Kidney glomerular epithelial cell (primary cell): ENCODE measurements at regions not wholly inside any gene's neighbourhood (a gene's known extent, or its start where the extent isn't known, plus 50 kb on each side); places are given as distances from the start of the nearest gene placed in this dataset.

Experiments used
- DNase-seq: peaks from one replicate; lab custom pipeline; 2025; lab: John Stamatoyannopoulos, UW

DNA sequence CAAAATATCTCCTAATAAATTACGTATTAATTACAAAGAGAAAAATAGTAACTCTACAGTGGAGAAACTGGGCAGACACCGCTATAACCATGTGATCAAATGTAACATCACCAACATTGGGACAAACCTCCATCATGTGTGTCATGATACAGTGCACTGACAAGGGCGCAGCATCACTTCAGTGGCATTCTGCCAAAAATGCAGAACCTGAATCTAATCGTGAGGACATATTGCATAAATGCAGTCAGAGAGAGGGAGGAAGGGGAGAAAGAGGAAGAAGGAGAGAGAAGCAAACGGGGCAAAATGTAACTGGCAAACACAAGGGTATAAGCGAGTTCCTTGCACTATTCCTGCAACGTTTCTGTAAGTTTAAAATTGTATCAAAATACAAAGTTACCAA is 74.2 kb upstream of the MARCHF10 start:
- no peak for DNase-seq

DNA sequence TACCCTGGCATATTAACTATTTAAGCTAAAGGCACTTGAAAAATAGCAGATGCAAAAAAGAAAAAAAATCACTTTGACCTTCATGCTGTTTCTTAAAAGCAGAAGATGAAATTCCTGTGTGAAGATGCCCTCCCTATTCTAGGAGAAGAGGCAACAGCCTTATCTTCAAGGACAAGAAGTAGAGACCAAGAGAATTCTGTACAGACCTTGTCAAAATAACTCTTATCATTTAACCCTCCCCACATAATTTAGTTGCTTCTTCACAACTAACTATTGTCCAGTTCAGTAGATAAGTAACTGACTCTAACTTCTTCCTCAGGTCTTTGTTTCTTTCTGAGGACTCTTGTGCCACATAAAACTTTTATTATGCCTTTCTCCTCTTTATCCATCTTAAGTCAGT is 72.0 kb upstream of the MARCHF10 start:
- DNase-seq, result no peak

DNA sequence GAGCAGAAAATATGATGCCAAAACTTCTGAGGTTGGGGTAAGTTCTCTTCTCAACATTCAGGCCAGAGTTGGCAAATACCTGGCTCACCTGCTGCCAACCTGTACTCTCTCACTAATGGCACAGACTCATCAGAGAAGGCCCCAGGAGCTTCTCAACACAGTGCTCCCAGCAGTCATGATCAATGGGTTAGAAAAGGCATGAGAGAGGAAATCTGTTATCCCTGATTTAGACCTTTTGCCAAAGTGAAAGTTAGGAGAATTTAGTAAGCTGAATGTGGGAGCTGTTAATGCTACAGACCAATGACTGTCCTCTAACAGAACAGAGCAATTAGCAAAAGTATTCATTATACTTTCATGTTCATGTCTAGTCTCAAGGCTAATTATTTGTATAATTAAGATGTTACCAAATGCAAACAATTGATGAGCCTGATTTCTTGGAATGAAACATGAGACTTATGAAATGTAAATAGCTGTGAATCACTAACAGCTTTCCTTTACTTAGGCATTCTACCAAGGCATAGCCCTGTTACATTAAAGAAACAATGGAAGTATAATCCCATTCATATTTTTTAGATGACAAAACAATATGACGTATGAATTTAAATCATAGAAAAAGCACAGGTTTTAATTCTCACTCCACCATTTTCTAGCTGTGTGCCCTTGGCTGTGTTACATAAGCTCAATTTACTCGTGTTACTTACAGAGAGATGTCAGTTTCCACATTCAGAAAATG is 68.7 kb upstream of the MARCHF10 start:
- no peak for DNase-seq

DNA sequence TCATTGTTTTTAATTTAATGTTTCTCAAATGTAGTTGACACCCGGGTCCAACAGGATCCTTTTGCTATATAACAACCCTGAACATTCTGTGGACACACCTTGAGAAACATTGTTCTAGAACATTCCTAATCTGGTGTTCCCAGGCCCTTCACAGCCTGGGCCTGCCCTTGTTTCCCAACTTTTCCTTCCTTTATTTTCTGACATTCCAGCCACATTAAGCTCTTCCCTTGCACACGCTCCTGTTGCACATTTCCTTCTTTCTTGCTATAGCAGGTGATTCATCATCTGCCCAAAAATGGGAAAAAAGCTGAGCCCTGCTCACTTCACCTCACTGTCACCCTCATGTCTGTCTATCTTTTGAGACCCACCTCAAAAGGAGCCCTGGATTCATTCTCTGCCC is 67.9 kb upstream of the MARCHF10 start:
- DNase-seq, result no peak

DNA sequence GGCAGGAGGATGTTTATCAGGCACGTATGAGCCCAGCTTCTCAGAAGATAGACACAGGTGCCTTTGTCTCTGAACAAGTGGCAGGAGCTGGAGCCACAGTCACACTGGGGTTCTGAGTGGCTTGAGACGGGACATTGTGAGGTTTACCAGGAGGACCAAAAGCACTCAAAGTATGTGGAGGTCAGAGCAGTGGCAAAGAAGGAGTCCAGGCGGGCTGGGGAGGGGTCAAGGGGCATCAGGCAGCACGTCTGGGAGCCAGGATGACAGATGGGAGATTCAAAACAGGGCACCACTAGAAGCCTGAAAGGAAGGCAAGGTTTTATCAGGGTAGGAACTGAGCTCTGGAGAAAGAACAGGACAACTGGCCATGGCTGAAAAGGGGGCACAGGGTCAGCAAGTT is 67.2 kb upstream of the MARCHF10 start:
- DNase-seq, result no peak

DNA sequence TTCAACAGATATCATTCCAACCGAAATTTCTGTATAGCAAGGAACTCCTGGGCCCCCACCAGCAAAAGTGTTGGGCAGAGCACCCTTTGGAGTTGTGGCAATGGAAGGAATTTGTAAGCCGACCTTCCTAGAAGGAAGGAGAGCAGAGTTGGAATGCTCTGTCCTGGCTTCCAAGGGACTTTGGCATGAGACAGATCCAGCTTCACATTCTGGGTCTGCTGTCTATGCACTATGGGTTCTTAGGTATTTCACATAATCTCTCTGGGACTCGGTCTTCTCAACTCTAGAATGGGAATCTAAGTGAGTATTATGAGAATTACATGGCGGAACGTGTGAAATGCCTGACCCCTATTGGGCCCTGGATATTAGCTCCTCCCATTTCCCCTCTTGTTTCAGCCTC is 63.2 kb upstream of the MARCHF10 start:
- no peak for DNase-seq

DNA sequence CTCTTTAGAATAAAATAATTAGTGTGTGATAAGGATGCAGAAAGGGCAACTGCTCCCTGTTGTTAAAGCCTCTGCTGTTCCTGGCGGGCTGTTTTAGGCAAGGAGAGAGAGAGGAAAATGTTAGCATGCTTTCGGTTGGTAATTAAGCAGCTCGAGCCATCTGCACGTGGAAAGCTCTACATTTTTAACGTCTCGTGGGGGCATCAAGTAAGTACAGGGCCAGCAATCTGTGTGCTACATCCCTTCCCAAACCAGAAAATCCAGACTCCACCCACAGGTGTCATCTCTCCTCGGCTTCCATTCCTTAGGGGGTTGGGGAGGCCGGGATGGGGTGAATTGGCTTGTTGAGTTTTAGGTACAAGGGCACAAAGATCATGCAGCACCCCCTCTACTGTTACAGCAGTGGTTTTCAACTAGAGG is 62.4 kb upstream of the MARCHF10 start:
- DNase-seq, result no peak

DNA sequence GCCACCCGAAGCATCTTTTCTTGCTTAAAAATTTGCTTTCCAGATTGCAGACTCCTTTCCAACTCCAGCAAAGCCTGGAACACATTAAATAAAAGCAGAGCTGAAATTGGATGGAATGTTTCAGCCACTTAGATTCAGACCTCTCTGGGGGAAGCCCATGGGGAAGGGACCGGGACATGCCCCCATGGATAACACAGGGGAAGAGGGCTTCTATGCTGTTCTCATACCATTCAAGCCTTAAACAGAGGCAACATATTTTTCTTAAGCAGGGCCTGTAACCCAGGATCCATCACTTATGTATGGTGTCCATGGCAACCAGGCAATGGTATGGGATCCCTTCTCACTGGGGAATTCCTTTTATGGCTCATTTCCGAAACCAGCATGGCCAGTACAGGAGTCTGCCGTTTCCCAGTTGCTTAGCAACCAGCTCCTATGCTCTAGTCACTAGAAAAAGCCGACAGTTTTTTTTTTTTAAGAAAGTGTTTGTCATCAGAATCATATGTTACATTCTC is 62.0 kb upstream of the MARCHF10 start:
- no peak for DNase-seq

DNA sequence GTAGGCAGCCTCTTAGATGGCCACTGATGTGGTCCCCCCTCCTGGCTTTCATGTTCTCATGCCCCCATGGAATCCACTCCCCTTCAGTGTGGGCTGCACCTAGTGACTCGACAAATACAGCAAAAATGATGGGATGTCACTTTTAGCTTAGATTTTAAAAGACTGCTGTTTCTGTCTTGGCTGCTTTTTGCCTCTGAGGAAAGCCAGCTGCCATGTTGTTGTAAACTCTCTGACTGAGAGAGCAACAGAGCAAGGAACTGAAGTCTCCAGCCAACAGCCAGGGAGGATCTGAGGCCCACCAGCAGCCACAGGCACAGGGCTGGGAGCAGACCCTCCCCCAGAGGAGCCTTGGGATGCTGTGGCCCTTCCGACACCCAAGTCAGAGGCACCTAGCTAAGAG is 60.6 kb upstream of the MARCHF10 start:
- no peak for DNase-seq

DNA sequence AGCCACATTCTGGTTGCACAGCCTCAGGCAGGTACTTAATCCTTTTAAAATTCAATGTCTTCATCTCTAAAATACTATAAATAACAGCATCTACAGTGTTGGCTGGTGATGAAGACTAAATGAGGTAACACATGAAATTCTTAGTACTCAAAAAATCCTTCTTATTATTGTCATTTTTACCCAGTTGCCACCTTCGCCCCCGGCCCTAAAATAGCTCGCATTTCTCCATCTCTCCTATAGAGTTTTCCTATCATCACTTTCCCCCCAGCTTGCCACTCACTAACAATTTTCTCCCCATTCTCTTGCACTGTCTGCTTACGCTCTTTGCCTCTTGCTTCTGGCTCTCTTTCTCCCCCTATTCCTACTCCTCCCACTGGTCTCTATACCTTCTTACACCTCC is 59.9 kb upstream of the MARCHF10 start:
- no peak for DNase-seq

DNA sequence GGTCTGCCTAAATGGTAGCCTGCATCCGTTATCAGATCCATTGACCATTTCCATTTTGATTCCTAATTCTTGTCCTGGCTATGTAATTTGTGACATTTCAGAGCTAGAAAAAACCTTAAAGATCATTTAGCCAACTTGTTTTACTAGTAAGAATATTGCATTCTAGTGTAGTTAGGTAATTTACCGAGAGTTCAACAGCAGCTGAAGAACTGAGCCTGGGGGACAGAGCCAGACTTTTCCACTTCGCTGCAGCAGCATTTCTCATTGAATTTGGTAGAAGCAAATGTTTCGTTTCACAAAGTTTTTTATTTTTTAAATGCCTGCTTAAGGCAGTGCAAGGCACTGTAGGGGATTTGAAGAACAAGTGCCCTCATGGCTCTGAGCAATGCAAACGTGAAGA is 59.2 kb upstream of the MARCHF10 start:
- no peak for DNase-seq

DNA sequence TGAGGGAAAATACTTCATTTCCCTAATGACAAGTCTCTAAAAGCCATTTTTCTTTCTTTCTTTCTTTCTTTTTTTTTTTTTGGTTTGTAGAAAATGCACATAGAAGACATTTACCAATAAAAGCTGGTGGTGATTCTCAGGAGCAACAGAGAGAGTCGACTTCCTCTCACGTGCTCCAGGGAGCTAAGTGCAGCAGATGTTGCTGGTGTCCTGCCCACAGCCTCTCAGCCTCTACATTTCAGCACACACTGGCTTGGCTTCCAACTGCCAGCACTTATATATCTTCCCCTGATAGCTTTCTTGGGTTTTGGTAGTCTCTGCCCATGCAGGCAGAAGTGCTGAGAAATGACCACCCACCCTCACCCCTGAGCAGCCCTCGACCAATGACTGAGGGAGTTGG is 58.4 kb upstream of the MARCHF10 start:
- no peak for DNase-seq

DNA sequence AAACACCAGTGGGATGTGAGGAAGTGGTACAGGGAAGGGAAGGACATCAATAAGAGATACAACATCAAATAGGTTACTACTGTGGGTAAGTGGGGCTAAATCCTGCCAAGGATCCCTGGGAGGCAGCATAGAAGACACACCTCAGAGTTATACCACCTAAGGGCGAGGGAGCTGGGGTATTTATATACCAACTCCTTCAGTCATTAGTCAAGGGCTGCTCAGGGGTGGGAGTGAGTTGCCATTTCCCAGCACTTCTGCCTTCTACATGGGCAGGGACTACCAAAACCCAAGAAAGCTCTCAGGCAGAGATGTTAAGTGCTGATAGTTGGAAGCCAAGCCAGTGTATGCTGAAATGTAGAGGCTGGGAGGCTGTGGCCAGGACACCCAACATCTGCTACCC is 57.5 kb upstream of the MARCHF10 start:
- DNase-seq, result no peak

DNA sequence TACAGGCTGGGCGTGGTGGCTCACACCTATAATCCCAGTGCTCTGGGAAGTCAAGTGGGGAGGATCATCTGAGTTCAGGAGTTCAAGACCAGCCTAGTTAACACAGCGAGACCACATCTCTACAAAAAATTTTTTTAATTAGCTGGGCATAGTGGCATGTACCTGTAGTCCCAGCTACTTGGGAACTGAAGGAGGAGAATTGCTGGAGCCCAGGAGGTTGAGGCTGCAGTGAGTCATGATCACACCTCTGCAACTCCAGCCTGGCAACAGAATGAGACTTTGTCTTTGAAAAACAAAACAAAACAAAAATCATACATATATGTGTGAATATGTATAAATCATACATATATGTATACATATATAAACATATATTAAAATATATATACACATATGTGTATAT is 54.1 kb upstream of the MARCHF10 start:
- peak; percentile 12 for DNase-seq

DNA sequence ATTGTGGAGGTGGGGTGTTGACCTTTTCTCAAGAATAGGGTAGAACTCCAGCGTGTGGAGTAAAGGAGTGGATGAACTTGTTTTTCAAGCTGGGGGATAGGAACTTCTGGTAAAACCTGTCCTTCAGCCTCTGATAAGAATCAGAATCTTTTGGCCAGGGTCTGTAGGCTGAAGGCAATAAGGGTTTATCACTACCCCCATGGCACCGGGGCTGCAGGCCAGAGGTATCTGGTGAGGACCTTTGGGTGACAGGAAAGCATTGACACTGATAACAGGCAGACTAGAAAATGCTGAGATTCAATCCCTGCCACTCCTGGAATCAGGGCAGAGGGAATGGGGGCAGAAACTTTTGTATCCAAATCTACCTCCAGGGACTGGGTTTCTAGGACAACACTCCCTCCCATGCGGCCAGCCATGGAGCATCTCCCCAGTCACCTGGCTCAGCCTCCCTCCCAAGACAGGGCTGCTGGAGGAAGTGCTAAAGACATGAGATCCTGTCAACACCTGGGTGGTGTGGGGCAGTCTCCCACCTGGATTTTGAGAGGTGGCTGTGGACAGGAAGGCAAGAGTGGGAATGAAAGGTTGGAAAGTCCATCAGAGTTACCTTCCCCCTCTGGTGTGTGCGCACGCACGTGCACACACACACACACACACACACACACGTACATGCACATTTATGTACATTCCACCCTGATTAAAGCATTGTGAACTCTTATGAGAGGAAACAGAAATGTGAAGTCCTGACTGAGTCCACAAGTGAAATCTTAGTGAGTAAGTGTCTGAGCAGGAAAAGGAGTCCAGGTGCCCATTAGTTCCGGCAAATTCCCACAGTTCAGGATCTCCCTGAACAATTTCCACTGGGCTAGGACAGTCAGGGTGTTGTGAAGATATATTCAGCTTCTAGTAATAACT is 53.1 kb upstream of the MARCHF10 start:
- DNase-seq, result no peak

DNA sequence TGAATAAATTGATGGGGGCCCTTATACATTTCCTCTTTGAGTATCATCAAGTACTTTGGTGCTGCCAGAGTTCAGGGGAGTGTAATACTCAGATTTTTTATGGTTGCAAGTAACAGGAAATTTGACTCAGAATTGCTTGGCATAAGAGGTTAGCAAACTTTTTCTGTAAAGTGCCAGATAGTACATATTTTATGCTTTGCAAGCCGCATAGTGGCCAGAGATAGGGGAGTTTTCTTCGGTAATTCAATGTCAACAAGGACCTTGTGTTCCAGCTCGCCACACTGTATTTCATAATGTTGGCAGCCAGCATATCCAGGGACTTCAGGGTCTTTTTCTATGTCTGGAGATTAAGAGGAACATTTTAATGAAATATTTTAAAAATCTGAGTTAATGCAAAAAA is 51.0 kb upstream of the MARCHF10 start:
- no peak for DNase-seq
